NCI-H128 (cell line): ENCODE measurements at regions not wholly inside any gene's neighbourhood (a gene's known extent, or its start where the extent isn't known, plus 50 kb on each side); places are given as distances from the start of the nearest gene placed in this dataset.

Experiments
- DNase-seq: peaks from one replicate; lab custom pipeline; 2025; ENCODE audit not compliant: unreplicated experiment; lab: John Stamatoyannopoulos, UW

- DNase-seq: no peak
Measured at GRCh38 chr12:127900386-127900785, 366.6 kb upstream of the TMEM132C start.

GRCh38 chr12:127903146-127903545 lies 363.8 kb upstream of the TMEM132C start:
- DNase-seq: no peak

- no peak for DNase-seq
Measured at GRCh38 chr12:127909041-127909440, 357.9 kb upstream of the TMEM132C start.

GRCh38 chr12:127911291-127911690 lies 355.7 kb upstream of the TMEM132C start:
- DNase-seq: no peak

GRCh38 chr12:127912035-127912665 lies 354.8 kb upstream of the TMEM132C start:
- DNase-seq: no peak

- DNase-seq: no peak
Measured at GRCh38 chr12:127923501-127923900, 343.5 kb upstream of the TMEM132C start.

GRCh38 chr12:127925971-127926370 lies 341.0 kb upstream of the TMEM132C start:
- no peak for DNase-seq

GRCh38 chr12:127928178-127928577 lies 338.8 kb upstream of the TMEM132C start:
- no peak for DNase-seq

- no peak for DNase-seq
Measured at GRCh38 chr12:127928615-127929571, 338.1 kb upstream of the TMEM132C start.

GRCh38 chr12:127930122-127930521 lies 336.8 kb upstream of the TMEM132C start:
- DNase-seq: no peak

- DNase-seq: no peak
Measured at GRCh38 chr12:127934409-127934808, 332.6 kb upstream of the TMEM132C start.

- DNase-seq: no peak
Measured at GRCh38 chr12:127936463-127936862, 330.5 kb upstream of the TMEM132C start.

- DNase-seq: no peak
Measured at GRCh38 chr12:127941332-127941731, 325.6 kb upstream of the TMEM132C start.

- DNase-seq: no peak
Measured at GRCh38 chr12:127942981-127943380, 324.0 kb upstream of the TMEM132C start.

- DNase-seq: no peak
Measured at GRCh38 chr12:127943481-127944210, 323.3 kb upstream of the TMEM132C start.

GRCh38 chr12:127944211-127944899 lies 322.6 kb upstream of the TMEM132C start:
- DNase-seq: no peak

- DNase-seq: no peak
Measured at GRCh38 chr12:127957001-127957660, 309.8 kb upstream of the TMEM132C start.

GRCh38 chr12:127962303-127962702 lies 304.7 kb upstream of the TMEM132C start:
- DNase-seq: no peak

- DNase-seq: no peak
Measured at GRCh38 chr12:127963933-127964332, 303.0 kb upstream of the TMEM132C start.

- no peak for DNase-seq
Measured at GRCh38 chr12:127964717-127965116, 302.3 kb upstream of the TMEM132C start.
